Ishikawa (cell line): ENCODE measurements at regions not wholly inside any gene's neighbourhood (a gene's known extent, or its start where the extent isn't known, plus 50 kb on each side); places are given as distances from the start of the nearest gene placed in this dataset.

Source experiments
- CEBPB ChIP-seq: IDR thresholded peaks from 2 replicates; pipeline ENCODE4 v1.6.1; 2012
- CREB1 ChIP-seq: IDR thresholded peaks from 2 replicates; pipeline ENCODE4 v1.6.1; 2012; ENCODE audit warnings: low read depth
- EGR1 ChIP-seq: IDR thresholded peaks from 2 replicates; pipeline ENCODE4 v1.6.1; 2012
- EP300 ChIP-seq: IDR thresholded peaks from 2 replicates; pipeline ENCODE4 v1.6.1; 2012; ENCODE audit warnings: borderline replicate concordance
- FOXM1 ChIP-seq: IDR thresholded peaks from 2 replicates; pipeline ENCODE4 v1.6.1; 2012; ENCODE audit warnings: low read depth, borderline replicate concordance
- NFIC ChIP-seq: IDR thresholded peaks from 2 replicates; pipeline ENCODE4 v1.6.1; 2012
- RAD21 ChIP-seq: IDR thresholded peaks from 2 replicates; pipeline ENCODE4 v1.6.1; 2012; ENCODE audit warnings: low read depth
- REST ChIP-seq: IDR thresholded peaks from 2 replicates; pipeline ENCODE4 v1.6.1; 2012; ENCODE audit warnings: low read depth, mild to moderate bottlenecking
- TAF1 ChIP-seq: IDR thresholded peaks from 2 replicates; pipeline ENCODE4 v1.6.1; 2012; ENCODE audit warnings: low read depth, mild to moderate bottlenecking
- TCF12 ChIP-seq: IDR thresholded peaks from 2 replicates; pipeline ENCODE4 v1.6.1; 2012; ENCODE audit warnings: low read depth
- TEAD4 ChIP-seq: IDR thresholded peaks from 2 replicates; pipeline ENCODE4 v1.6.1; 2012
- USF1 ChIP-seq: IDR thresholded peaks from 2 replicates; pipeline ENCODE4 v1.6.1; 2012
- YY1 ChIP-seq: IDR thresholded peaks from 2 replicates; pipeline ENCODE4 v1.6.1; 2012; ENCODE audit warnings: low read depth
- ZBTB7A ChIP-seq: IDR thresholded peaks from 2 replicates; pipeline ENCODE4 v1.6.1; 2012; ENCODE audit warnings: low read depth
- TF ChIP-seq, protein P1 (sequence below): IDR thresholded peaks from 2 replicates; pipeline ENCODE4 v1.6.1; 2012

DNA sequence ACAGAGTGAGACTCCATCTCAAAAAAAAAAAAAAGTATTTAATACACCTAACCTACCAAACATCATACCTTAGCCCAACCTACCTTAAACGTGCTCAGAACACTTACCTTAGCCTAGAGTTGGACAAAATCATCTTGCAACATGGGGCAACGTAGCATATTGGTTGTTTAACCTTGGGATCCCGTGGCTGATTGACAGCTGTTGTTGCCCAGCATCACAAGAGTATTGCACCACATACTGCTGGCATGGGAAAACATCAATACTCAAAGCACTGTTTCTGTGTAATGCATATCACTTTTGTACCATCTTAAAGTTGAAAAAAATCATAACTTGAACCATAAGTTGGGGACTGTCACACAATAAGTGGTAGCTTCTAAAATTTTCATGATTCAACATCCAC is 73.8 kb upstream of the MIR17HG start:
- TF ChIP-seq TEAD4 (no peak), CEBPB (no peak), CREB1 (no peak), RAD21 (no peak), TCF12 (no peak), NFIC (no peak), FOXM1 (no peak)
- TF ChIP-seq, protein P1, sequence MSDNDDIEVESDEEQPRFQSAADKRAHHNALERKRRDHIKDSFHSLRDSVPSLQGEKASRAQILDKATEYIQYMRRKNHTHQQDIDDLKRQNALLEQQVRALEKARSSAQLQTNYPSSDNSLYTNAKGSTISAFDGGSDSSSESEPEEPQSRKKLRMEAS = no peak

DNA sequence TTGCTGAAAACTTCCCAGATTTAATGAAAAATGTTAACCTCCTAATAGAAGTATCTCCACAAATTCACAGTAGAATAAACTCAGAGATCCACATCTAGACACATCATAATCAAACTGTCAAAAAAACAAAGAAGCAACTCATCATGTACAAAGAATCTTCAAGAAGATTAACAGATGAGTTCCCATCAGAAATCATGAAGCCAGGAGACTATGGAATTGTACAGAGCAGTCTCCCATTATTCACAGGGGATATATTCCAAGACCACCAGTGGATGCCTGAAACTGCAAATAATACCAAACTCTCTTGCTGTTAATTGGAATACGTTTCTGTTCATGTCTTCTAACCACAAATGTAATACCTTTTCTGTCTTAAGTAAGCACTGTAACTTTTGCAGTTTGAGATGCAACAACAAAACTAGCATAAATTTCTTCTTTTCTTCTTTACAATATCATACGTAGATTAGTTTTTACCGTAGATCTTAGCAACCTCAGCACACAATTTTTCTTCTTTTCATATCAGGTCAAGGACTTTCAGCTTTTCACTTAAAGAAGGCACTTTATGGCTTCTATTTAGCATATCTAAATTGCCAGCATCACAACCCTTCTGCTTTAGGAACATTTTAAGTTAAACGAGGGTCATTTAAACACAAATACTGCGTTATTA is 70.3 kb upstream of the MIR17HG start:
- TF ChIP-seq REST (no peak), CEBPB (no peak), USF1 (no peak), EGR1 (no peak), ZBTB7A (no peak), CREB1 (no peak), TEAD4 (no peak), EP300 (no peak), FOXM1 (no peak)
- TF ChIP-seq, protein P1 = no peak

DNA sequence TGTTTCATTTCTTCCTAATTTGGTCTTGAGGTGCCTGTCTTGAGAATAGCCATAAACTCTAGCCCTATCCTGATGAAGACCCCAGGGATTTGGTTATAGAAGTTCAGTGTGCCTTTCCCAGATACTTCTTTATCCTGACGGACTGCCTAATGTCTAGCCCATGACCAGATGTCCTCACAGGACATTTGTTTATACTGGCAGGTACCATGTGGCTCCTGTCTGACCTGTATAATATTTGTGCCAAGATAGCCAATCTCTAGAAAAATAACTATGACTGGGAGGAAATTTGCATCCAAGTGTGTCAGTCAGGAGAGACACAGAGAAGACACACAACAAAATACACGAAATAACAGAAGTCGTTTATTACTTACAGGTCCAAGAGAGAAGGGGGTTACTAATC is 69.2 kb upstream of the MIR17HG start:
- TF ChIP-seq REST (no peak), EP300 (no peak), USF1 (no peak), FOXM1 (no peak), RAD21 (no peak), EGR1 (no peak), ZBTB7A (no peak), NFIC (no peak), CEBPB (no peak), YY1 (no peak), CREB1 (no peak), TAF1 (no peak), TCF12 (no peak)

DNA sequence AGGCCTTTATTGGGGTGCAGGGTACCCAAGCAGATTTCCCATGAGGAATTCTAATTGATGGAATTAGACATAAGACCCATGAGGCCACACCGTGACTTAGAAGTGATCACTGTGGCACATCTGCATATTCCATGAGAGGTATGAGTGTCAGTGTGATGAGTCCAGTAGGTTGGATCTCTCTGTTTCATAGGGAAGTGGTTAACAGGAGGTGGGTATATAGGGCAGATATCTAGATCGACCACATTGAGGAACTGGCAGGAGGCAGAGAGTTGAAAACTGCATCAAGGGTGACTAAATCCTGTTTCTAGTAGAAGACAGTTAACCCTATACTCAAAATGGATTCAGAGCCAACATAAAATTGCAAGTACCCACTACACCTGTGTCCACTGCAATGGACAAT is 68.6 kb upstream of the MIR17HG start:
- TF ChIP-seq USF1 = no peak
- no peak for TF ChIP-seq CEBPB
- TF ChIP-seq NFIC = no peak
- no peak for TF ChIP-seq TAF1
- TF ChIP-seq REST = no peak
- no peak for TF ChIP-seq RAD21
- TF ChIP-seq YY1 = no peak
- TF ChIP-seq ZBTB7A = no peak
- no peak for TF ChIP-seq FOXM1
- TF ChIP-seq EP300 = no peak
- no peak for TF ChIP-seq CREB1
